COLO668 (cell line): ENCODE measurements at regions not wholly inside any gene's neighbourhood (a gene's known extent, or its start where the extent isn't known, plus 50 kb on each side); places are given as distances from the start of the nearest gene placed in this dataset.

ENCODE experiments used
- DNase-seq: peaks from one replicate; lab custom pipeline; 2025; ENCODE audit not compliant: unreplicated experiment; lab: John Stamatoyannopoulos, UW

GRCh38 chr10:91127341-91128082 lies 93.0 kb upstream of the PCGF5 start:
- DNase-seq: no peak

GRCh38 chr10:91135113-91135512 lies 85.3 kb upstream of the PCGF5 start:
- DNase-seq: no peak

- DNase-seq: no peak
Measured at GRCh38 chr10:91137011-91137643, 83.3 kb upstream of the PCGF5 start.

GRCh38 chr10:91137822-91138221 lies 82.6 kb upstream of the PCGF5 start:
- DNase-seq: peak; percentile 85

- DNase-seq: no peak
Measured at GRCh38 chr10:91140995-91141549, 79.4 kb upstream of the PCGF5 start.

- DNase-seq: no peak
Measured at GRCh38 chr10:91144961-91145360, 75.5 kb upstream of the PCGF5 start.

GRCh38 chr10:91146146-91146545 lies 74.3 kb upstream of the PCGF5 start:
- DNase-seq: no peak

GRCh38 chr10:91149550-91149949 lies 70.9 kb upstream of the PCGF5 start:
- no peak for DNase-seq

- no peak for DNase-seq
Measured at GRCh38 chr10:91150631-91151030, 69.8 kb upstream of the PCGF5 start.

GRCh38 chr10:91153508-91153907 lies 67.0 kb upstream of the PCGF5 start:
- DNase-seq: no peak

- DNase-seq: no peak
Measured at GRCh38 chr10:91154842-91155241, 65.6 kb upstream of the PCGF5 start.

- DNase-seq: no peak
Measured at GRCh38 chr10:91156196-91156595, 64.3 kb upstream of the PCGF5 start.

- no peak for DNase-seq
Measured at GRCh38 chr10:91159254-91159783, 61.1 kb upstream of the PCGF5 start.

- no peak for DNase-seq
Measured at GRCh38 chr10:91162050-91162494, 58.4 kb upstream of the PCGF5 start.

GRCh38 chr10:91162495-91163268 lies 57.8 kb upstream of the PCGF5 start:
- peak; percentile 73 for DNase-seq

- DNase-seq: peak; percentile 70
Measured at GRCh38 chr10:91163269-91163868, 57.1 kb upstream of the PCGF5 start.

- DNase-seq: peak; percentile 70
Measured at GRCh38 chr10:91163869-91164474, 56.5 kb upstream of the PCGF5 start.

GRCh38 chr10:91164520-91165065 lies 55.9 kb upstream of the PCGF5 start:
- DNase-seq: no peak

GRCh38 chr10:91167406-91167805 lies 53.1 kb upstream of the PCGF5 start:
- DNase-seq: no peak

GRCh38 chr10:91170418-91170817 lies 50.0 kb upstream of the PCGF5 start:
- no peak for DNase-seq
